ENCODE measurements at regions not wholly inside any gene's neighbourhood (a gene's known extent, or its start where the extent isn't known, plus 50 kb on each side); places are given as distances from the start of the nearest gene placed in this dataset.
A peak's percentile ranks its signal among the peaks of the same experiment; 100 is the strongest.
"Not testable (repeated sequence)": the region's sequence is repeated elsewhere in the genome, so short reads cannot be mapped to it uniquely, and the experiment has no call there.

GRCh38 chr4:114435116-114435515 is 163.5 kb upstream of the UGT8 start:
- no peak for DNase-seq

DNA sequence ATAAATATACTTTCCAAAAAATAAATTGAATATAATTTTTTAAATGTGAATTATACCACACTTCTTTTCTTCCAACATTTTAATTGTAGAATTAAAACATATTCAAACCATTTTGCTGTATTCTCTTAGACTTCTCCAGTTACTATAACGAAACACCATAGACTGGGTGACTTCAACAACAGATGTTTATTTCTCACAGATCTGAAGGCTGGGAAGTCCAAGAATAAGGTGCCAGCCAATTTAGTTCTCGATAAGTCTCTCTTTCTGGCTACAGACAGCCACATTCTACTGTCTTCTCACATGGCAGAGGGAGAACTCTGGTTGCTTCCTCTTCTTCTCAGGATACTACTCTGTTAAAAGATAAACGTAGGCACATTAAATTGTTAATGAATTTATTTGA is 155.8 kb upstream of the UGT8 start:
- DNase-seq: no peak

- no peak for DNase-seq
Measured at GRCh38 chr4:114444211-114444610, 154.4 kb upstream of the UGT8 start.

GRCh38 chr4:114447963-114448516 is 150.6 kb upstream of the UGT8 start:
- DNase-seq: not testable (repeated sequence)

- DNase-seq: no peak
Measured at GRCh38 chr4:114458728-114459127, 139.9 kb upstream of the UGT8 start.

DNA sequence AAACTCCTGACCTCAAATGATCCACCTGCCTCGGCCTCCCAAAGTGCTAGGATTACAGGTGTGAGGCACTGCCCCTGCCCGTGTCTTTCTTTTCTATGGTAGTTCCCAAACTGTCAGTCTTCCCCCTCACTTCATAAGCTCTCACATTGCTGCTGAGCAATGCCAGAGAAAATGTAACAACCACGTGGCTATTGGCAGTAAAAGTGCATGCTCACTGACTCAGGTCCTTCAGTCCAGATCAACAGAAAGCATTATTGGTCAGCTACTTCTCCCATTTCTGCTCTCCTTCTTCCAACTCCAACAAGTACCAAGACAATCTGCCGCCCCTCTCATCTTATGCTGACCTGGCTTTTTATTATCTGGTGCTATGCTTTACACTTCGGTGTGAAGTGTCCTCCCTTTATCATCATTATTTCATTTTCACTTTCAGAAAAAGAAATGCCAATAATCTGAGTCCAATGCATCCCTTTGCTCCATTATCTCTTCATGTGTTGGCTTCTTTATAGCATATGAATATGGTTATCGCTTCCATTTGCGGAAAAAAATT is 133.8 kb upstream of the UGT8 start:
- no peak for DNase-seq

DNA sequence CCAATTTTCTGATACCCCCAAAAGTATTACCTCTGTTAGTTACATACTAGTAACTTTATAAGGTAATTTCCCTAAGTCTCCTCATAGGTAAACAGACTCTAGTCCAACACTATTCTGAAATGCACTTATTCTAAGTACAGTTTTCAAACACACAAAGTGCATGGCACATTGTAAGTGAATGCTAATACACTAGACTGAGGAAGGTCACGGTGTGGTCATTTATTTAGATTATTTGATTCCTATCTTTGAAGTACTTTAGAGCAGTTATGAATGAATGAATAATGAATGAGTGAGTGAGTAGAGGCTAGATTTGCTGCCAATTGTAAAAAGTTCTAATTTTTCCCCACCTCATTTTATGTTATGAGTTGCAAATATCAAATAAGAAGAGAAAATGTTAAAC is 132.8 kb upstream of the UGT8 start:
- DNase-seq: no peak

GRCh38 chr4:114466299-114466698 is 132.3 kb upstream of the UGT8 start:
- DNase-seq: no peak

GRCh38 chr4:114472269-114473032 is 126.2 kb upstream of the UGT8 start:
- DNase-seq: no peak

DNA sequence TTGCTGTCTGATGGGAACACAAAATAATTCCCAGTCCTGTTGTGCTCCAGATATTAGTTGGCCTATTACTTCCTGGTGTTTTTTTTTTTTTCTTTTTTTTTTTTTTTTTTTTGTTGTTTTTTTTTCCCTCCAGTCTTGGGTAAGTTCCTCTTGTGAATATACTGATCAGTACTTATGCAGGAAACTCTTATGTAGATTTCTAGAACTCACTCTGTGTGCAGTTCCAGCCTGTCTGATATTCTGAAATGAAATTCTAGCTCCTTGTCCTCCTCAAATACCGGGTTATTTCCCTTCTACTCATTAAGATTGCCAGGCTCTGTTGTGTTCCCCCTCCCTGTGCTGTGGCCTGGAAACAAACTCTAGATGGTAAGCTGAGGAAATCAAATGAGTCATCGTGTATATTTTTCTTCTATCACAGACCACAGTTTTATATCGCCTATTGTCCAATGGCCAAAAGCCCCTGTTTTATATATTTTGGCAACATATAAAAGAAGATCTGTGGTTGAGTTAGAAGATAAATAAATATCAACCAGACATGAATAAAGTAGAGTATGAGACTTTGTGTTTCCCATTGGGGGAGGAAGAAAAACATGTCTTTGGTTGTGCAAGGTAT is 124.3 kb upstream of the UGT8 start:
- no peak for DNase-seq

- no peak for DNase-seq
Measured at GRCh38 chr4:114476310-114476709, 122.3 kb upstream of the UGT8 start.

DNA sequence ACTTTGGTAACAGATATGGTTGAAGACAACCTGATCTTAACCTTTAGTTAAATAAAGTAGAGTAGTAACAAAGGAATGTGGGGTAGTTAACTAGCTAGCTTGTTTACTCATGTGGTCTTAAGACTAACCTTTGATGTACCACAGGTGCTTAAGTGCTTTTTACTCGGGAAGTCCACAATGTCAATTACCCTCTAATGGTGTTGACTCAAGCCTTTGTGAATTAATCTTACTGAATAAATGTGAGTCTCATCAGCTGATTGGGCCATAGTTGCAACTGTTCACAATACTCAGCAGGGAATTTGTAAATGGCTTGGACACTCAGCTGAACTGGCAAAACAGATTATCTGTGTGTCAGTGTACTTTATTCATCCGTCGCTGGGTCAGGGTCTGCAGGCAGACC is 119.0 kb upstream of the UGT8 start:
- no peak for DNase-seq

DNA sequence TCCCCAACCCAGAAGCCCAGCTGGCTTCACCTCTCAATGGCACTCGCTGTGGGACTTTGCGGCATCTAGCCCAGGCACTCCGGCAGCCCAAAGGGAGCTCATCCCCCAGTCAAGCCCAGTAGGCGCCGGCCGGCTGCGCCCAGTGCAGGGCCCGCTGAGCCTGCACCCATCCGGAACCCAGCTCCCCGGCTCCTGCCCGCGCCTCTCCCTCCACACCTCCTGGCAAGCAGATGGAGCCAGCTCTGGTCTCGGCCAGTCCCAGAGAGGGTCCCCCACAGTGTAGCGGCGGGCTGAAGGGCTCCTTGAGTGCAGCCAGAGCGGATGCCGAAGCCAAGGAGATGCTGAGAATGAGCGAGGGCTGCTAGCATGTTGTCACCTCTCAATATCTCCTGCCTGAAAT is 116.8 kb upstream of the UGT8 start:
- no peak for DNase-seq

- no peak for DNase-seq
Measured at GRCh38 chr4:114487101-114487500, 111.5 kb upstream of the UGT8 start.

GRCh38 chr4:114488301-114488982 is 110.2 kb upstream of the UGT8 start:
- DNase-seq: no peak

DNA sequence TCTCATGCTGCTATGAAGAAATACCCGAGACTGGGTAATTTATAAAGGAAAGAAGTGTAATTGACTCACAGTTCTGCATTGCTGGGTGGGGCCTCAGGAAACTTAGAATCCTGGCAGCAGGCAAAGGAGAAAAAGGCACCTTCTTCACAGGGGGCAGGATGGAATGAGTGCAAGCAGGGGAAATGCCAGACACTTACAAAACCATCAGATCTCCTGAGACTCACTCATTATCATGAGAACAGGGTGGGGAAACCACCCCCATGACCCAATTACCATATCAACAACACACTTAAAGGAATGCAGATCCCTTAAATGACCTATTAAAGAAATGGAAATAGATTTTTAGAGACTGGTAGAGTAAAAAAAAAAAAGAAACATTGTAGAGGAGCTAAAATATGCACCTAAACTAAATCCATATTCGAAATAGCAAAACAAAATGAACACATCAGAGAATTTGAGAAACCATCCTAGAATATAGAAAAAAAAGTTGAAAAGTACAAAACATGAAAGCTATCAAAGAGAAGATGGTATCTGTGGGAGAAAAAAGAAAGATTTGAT is 104.3 kb upstream of the UGT8 start:
- DNase-seq: no peak

- no peak for DNase-seq
Measured at GRCh38 chr4:114495471-114495928, 103.1 kb upstream of the UGT8 start.

DNA sequence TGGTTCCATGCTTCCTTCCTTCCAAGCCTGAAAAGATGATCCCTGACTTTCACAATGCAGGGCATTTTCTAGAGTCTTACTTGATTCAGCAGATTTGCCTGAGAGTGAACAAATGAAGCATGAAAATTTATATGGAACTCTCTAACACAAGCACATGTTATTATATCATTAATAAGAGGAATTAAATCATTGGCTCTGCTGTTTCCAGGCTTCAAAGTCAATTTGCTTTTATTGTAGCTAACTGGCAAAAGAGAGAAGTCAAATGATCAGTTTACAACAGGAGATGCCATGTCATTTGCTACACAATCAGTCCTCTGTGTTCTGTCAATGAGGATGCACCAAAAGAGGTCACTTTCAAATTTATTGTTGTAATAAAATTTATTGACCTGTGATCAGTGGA is 101.5 kb upstream of the UGT8 start:
- no peak for DNase-seq

DNA sequence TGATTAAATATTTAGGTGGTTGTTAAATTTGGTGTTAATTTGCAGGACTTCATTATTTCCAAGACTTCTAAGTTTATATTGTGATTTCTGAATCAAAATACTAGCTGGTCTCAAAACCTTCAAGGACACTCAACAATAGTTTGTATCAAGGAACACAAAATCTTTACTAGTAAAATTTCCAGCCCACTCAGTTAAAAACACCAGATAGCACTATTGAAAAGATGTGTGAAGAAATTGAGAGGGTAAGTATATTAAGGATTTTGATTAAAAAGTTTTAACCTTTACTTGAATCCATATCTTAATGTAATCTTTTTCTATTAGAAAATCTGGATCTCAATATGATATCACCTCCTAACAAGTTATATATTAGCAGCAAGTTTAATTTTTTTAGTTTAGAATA is 89.3 kb upstream of the UGT8 start:
- DNase-seq: no peak

DNA sequence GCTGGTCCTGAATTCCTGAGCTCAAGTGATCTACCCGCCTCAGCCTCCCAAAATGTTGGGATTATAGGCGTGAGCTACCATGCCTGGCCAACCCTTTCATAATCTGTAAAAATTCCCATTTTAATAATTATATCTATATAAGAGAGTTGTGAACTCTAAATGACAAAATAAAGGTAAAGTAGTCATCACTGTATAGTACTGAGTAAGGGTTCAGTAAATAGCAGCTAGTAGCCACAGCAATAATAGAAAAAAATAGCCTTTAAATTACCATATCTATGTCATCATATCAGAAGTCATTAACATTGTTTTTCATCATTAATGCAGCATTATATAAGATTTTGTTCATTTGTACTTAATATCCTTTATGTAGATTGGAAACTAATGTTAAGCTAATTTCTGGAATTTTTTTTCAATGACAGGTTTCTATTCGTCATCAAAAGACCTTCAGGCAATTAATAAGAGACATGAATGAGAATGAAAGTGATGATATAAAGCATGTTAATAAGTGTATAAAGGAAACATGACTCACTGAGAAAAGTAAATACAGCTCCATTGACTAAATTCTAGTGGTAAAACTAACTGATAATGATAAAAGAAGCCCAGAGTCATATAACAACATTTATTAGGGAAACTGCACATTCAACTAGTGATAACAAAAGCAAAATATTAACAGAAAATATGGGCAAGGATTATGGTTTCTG is 85.9 kb upstream of the UGT8 start:
- DNase-seq: no peak

DNA sequence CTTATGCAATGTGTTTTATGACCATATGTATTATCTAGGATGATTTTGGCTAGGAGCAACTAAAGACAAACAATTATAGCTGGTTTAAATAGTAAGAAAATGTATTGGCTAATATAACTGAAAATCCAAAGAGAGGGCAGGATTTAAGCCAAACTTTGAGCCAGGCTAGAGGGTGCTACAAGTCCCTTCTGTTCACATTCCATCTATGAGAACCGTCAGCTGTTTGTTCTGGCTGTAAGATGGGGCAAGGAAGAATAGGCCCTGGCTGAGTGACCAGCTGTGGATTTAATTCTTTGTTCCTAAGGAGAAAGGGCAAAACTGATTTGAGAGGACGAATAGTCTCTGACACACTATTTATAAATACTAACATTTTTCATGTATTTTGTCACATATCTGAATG is 79.2 kb upstream of the UGT8 start:
- DNase-seq: peak in 1 of 3 donors; percentile 3

- DNase-seq: no peak
Measured at GRCh38 chr4:114527170-114527569, 71.4 kb upstream of the UGT8 start.

Data from muscle of back (tissue), 3 donors.